H9 (cell line): ENCODE measurements at regions not wholly inside any gene's neighbourhood (a gene's known extent, or its start where the extent isn't known, plus 50 kb on each side); places are given as distances from the start of the nearest gene placed in this dataset.

ENCODE experiments used
- DNase-seq: peaks from one replicate; pipeline ENCODE4 v3.0.0-alpha.2; 2017
- H2AFZ ChIP-seq: one replicate; pipeline ENCODE4 v1.6.1; 2013; ENCODE audit warnings: mild to moderate bottlenecking, low read length, control low read depth, moderate library complexity
- H2AK5ac ChIP-seq: 2 replicates; pipeline ENCODE4 v1.6.1; 2013; ENCODE audit warnings: low read length, control low read depth, mixed read lengths; ENCODE audit not compliant: insufficient read length
- H2BK120ac ChIP-seq: one replicate; pipeline ENCODE4 v1.6.1; 2013; ENCODE audit warnings: low read depth, mild to moderate bottlenecking, low read length, control low read depth, inconsistent platforms; ENCODE audit not compliant: poor library complexity, severe bottlenecking
- H2BK12ac ChIP-seq: 2 replicates; pipeline ENCODE4 v1.6.1; 2013; ENCODE audit warnings: low read length, control low read depth, mixed read lengths, low read depth; ENCODE audit not compliant: insufficient read length
- H2BK15ac ChIP-seq: 2 replicates; pipeline ENCODE4 v1.6.1; 2013; ENCODE audit warnings: low read depth, low read length, control low read depth
- H2BK20ac ChIP-seq: one replicate; pipeline ENCODE4 v1.6.1; 2013; ENCODE audit warnings: low read depth, mild to moderate bottlenecking, low read length, control low read depth, inconsistent platforms; ENCODE audit not compliant: poor library complexity, severe bottlenecking
- H2BK5ac ChIP-seq: 2 replicates; pipeline ENCODE4 v1.6.1; 2013; ENCODE audit warnings: low read length, control low read depth, mixed read lengths; ENCODE audit not compliant: insufficient read length
- H3K14ac ChIP-seq: 2 replicates; pipeline ENCODE4 v1.6.1; 2013; ENCODE audit warnings: low read length, control low read depth; ENCODE audit not compliant: insufficient read depth
- H3K18ac ChIP-seq: 2 replicates; pipeline ENCODE4 v1.6.1; 2013; ENCODE audit warnings: low read depth, mild to moderate bottlenecking, mixed read lengths, low read length, control low read depth; ENCODE audit not compliant: insufficient read length
- H3K23ac ChIP-seq: 2 replicates; pipeline ENCODE4 v1.6.1; 2013; ENCODE audit warnings: low read length, control low read depth, mixed read lengths, low read depth; ENCODE audit not compliant: insufficient read length
- H3K23me2 ChIP-seq: 2 replicates; pipeline ENCODE4 v1.6.1; 2013; ENCODE audit warnings: low read depth, mild to moderate bottlenecking, mixed read lengths, low read length, control low read depth; ENCODE audit not compliant: insufficient read length, poor library complexity, severe bottlenecking
- H3K27ac ChIP-seq: 2 replicates; pipeline ENCODE4 v1.5.1; 2013; ENCODE audit warnings: low read length, control low read depth, mixed read lengths, low read depth; ENCODE audit not compliant: insufficient read length
- H3K27me3 ChIP-seq: 2 replicates; pipeline ENCODE4 v1.6.1; 2013; ENCODE audit warnings: low read length, control low read depth, inconsistent platforms; ENCODE audit not compliant: insufficient read depth
- H3K4ac ChIP-seq: 2 replicates; pipeline ENCODE4 v1.6.1; 2013; ENCODE audit warnings: low read depth, mild to moderate bottlenecking, control low read depth, inconsistent platforms, low read length, moderate library complexity
- H3K4me1 ChIP-seq: 2 replicates; pipeline ENCODE4 v1.6.1; 2013; ENCODE audit warnings: low read length, control low read depth, inconsistent platforms; ENCODE audit not compliant: insufficient read depth
- H3K4me2 ChIP-seq: 2 replicates; pipeline ENCODE4 v1.6.1; 2013; ENCODE audit warnings: low read length, control low read depth, mixed read lengths; ENCODE audit not compliant: insufficient read length, insufficient read depth
- H3K56ac ChIP-seq: 2 replicates; pipeline ENCODE4 v1.6.1; 2013; ENCODE audit warnings: low read depth, mild to moderate bottlenecking, mixed read lengths, low read length, control low read depth; ENCODE audit not compliant: insufficient read length
- H3K79me1 ChIP-seq: 2 replicates; pipeline ENCODE4 v1.6.1; 2013; ENCODE audit warnings: low read depth, mild to moderate bottlenecking, moderate library complexity, low read length, control low read depth, inconsistent platforms; ENCODE audit not compliant: insufficient read depth, poor library complexity, severe bottlenecking
- H3K79me2 ChIP-seq: 2 replicates; pipeline ENCODE4 v1.6.1; 2013; ENCODE audit warnings: low read length, control low read depth, inconsistent platforms; ENCODE audit not compliant: insufficient read depth
- H3K9ac ChIP-seq: 2 replicates; pipeline ENCODE4 v1.6.1; 2013; ENCODE audit warnings: low read length, control low read depth, mixed read lengths; ENCODE audit not compliant: insufficient read length; ENCODE audit errors: extremely low read depth
- H3K9me3 ChIP-seq: one replicate; pipeline ENCODE4 v1.6.1; 2013; ENCODE audit warnings: low read depth, low read length, inconsistent platforms; ENCODE audit not compliant: control insufficient read depth
- H3T11ph ChIP-seq: one replicate; pipeline ENCODE4 v1.6.1; 2013; ENCODE audit warnings: mild to moderate bottlenecking, low read length, control low read depth, inconsistent platforms
- H4K20me1 ChIP-seq: one replicate; pipeline ENCODE4 v1.6.1; 2013; ENCODE audit not compliant: control insufficient read depth, insufficient read length, insufficient read depth
- H4K5ac ChIP-seq: 2 replicates; pipeline ENCODE4 v1.6.1; 2013; ENCODE audit warnings: low read depth, mild to moderate bottlenecking, mixed read lengths, low read length, control low read depth; ENCODE audit not compliant: insufficient read length
- H4K8ac ChIP-seq: replicated peaks from 2 replicates; pipeline ENCODE4 v1.6.1; 2013; ENCODE audit warnings: low read length, control low read depth, mixed read lengths, low read depth; ENCODE audit not compliant: insufficient read length
- H4K91ac ChIP-seq: 2 replicates; pipeline ENCODE4 v1.6.1; 2013; ENCODE audit warnings: low read depth, mild to moderate bottlenecking, moderate library complexity, mixed read lengths, low read length, control low read depth; ENCODE audit not compliant: insufficient read length
- H3K27ac Mint-ChIP-seq, 3 experiments: 2 replicates in 2 of 3; 3 replicates in 1 of 3; pipeline ENCODE4 v1.8.0; 2020 to 2021; ENCODE audit warnings: mixed read lengths in 3 of 3, mild to moderate bottlenecking in 1 of 3, moderate library complexity in 1 of 3
- H3K27me3 Mint-ChIP-seq: 2 replicates; pipeline ENCODE4 v1.8.0; 2021; ENCODE audit warnings: low read depth, mild to moderate bottlenecking, moderate library complexity, mixed read lengths
- H3K36me3 Mint-ChIP-seq, 3 experiments: 2 replicates in 2 of 3; 3 replicates in 1 of 3; pipeline ENCODE4 v1.8.0; 2020 to 2021; ENCODE audit warnings: low read depth in 3 of 3, mixed read lengths in 3 of 3; ENCODE audit not compliant: insufficient read depth in 1 of 3
- H3K4me1 Mint-ChIP-seq, 2 experiments: 2 replicates each; pipeline ENCODE4 v1.8.0; 2020; ENCODE audit warnings: mixed read lengths in 2 of 2
- H3K4me3 Mint-ChIP-seq, 2 experiments: 2 replicates in 1 of 2; 3 replicates in 1 of 2; pipeline ENCODE4 v1.8.0; 2020 to 2021; ENCODE audit warnings: mild to moderate bottlenecking in 2 of 2, mixed read lengths in 2 of 2, moderate library complexity in 1 of 2
- H3K9me3 Mint-ChIP-seq, 2 experiments: 2 replicates in 1 of 2; 3 replicates in 1 of 2; pipeline ENCODE4 v1.8.0; 2020; ENCODE audit warnings: mild to moderate bottlenecking in 2 of 2, mixed read lengths in 2 of 2, moderate library complexity in 1 of 2
- CTCF ChIP-seq: fragments of 200-600 bp; sonication (generic); conservative IDR thresholded peaks from 3 replicates; pipeline ENCODE4 v1.8.0; 2021; ENCODE audit warnings: antibody characterized with exemption, mild to moderate bottlenecking
- WGBS: extraction: QIAGEN DNeasy Blood & Tissue Kit; methylation state at CpG from one replicate; pipeline ENCODE4 v1.1.7; 2013; ENCODE audit warnings: missing lambda C conversion rate, low lambda C conversion rate, mixed read lengths; ENCODE audit not compliant: insufficient read length; ENCODE audit errors: extremely low coverage; 5-methylcytosine and 5-hydroxymethylcytosine counted together

DNA sequence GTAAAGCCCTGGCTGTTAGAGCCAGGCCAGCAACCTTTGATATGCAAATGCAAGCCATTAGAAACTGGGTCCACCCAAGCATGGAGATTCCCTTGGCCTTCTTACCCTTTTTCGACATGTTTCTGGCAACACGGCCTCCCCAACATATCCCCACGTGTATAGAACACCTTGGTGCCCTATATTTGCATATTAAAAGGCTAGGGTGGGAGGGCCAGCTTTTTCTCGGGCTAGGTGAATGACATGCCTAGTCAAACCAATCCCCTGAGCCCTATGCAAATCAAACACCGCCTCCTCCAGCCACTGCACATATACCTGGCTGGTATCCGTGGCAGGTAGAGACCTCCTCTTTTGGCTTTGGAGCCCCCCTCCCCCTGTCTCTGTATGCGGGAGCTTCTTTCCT lies 55.6 kb upstream of the ZFR start:
- Histone ChIP-seq H4K8ac (no peak overlapping the region), H3K9me3 (no peaks in the 10 kb centered on the region), H3K4me1 (peaks cover 8% of the 10 kb centered on the region), H4K20me1 (no peaks in the 10 kb centered on the region), H3K56ac (no peak overlapping the region), H2BK20ac (no peak overlapping the region), H2AFZ (no peak overlapping the region), H3K18ac (no peak overlapping the region), H3K23ac (no peak overlapping the region), H4K91ac (no peak overlapping the region), H3K23me2 (peaks cover 2% of the 10 kb centered on the region), H3K14ac (no peak overlapping the region), H3K79me1 (no peaks in the 10 kb centered on the region), H2BK5ac (no peak overlapping the region), H2BK120ac (no peak overlapping the region), H3K27me3 (peaks cover 17% of the 10 kb centered on the region; the same call in 1 of the 2 replicates), H2AK5ac (no peak overlapping the region), H3T11ph (no peak overlapping the region), H2BK15ac (no peak overlapping the region), H3K9ac (no peak overlapping the region), H3K79me2 (no peaks in the 10 kb centered on the region), H3K4ac (no peak overlapping the region), H2BK12ac (no peak overlapping the region), H3K4me2 (peak overlapping the region; percentile 64), H4K5ac (no peak overlapping the region), H3K27ac (no peak overlapping the region)
- H3K36me3 Mint-ChIP-seq, result no peaks in the 10 kb centered on the region; a peak in 1 of 7 replicates
- no peaks in the 10 kb centered on the region; a peak in 1 of 5 replicates for H3K9me3 Mint-ChIP-seq
- no peak for TF ChIP-seq CTCF
- H3K27me3 Mint-ChIP-seq, result peaks cover 86% of the 10 kb centered on the region
- peak overlapping the region; percentile 8 to 65; a peak in 3 of 5 replicates for H3K4me3 Mint-ChIP-seq
- no peak overlapping the region for H3K27ac Mint-ChIP-seq
- peak; percentile 89 for DNase-seq
- H3K4me1 Mint-ChIP-seq, result peaks cover 38 to 43% of the 10 kb centered on the region in 2 experiments
- no CpG with 5 or more reads among the region's 7 CpGs for WGBS
